ENCODE measurements at regions not wholly inside any gene's neighbourhood (a gene's known extent, or its start where the extent isn't known, plus 50 kb on each side); places are given as distances from the start of the nearest gene placed in this dataset.

GRCh38 chr17:65389426-65389825 is 172.0 kb downstream of the AXIN2 start:
- H3K4me1 ChIP-seq (ENCODE audit: control insufficient read depth in 2 of 2, insufficient read depth in 2 of 2, low read length in 2 of 2): no peaks in the 10 kb centered on the region
- H3K9me3 Mint-ChIP-seq (ENCODE audit: insufficient read depth): no peaks in the 10 kb centered on the region
- no peak overlapping the region for H3K27ac Mint-ChIP-seq
- no peak overlapping the region for H3K27ac ChIP-seq (ENCODE audit: low read length in 2 of 2)
- no peaks in the 10 kb centered on the region for H3K36me3 ChIP-seq (replicated peaks in 1 of 2; ENCODE audit: control extremely low read depth in 1 of 2, control insufficient read depth in 1 of 2, extremely low read depth in 1 of 2, insufficient read depth in 2 of 2, low read length in 1 of 2)
- H3K79me2 ChIP-seq (ENCODE audit: control insufficient read depth, insufficient read depth, low read length): no peaks in the 10 kb centered on the region
- DNase-seq (no peak), ATAC-seq (ENCODE audit: low read depth) (no peak)
- no peaks in the 10 kb centered on the region for H4K20me1 ChIP-seq (ENCODE audit: control insufficient read depth, insufficient read depth, low read length, poor library complexity, severe bottlenecking)
- WGBS (ENCODE audit: insufficient coverage): 100% methylated on average over 1 of the region's 1 CpG
- H3K4me2 ChIP-seq (replicated peaks; ENCODE audit: low read depth, low read length, poor library complexity, severe bottlenecking): no peak overlapping the region
- H3K9ac ChIP-seq (ENCODE audit: low read length): no peak overlapping the region
- no peak overlapping the region for H2AFZ ChIP-seq (ENCODE audit: insufficient read depth, low read depth, low read length, poor library complexity, severe bottlenecking)
- intact Hi-C loops (cut with micrococcal nuclease): no loop called here
- no peaks in the 10 kb centered on the region for H3K4me1 Mint-ChIP-seq
- TF ChIP-seq EZH2 (IDR thresholded peaks at IDR 0.05; ENCODE audit: borderline replicate concordance, insufficient read depth, low read depth, low read length, poor library complexity, severe bottlenecking) (no peak), CTCF (IDR thresholded peaks at IDR 0.05) (no peak)
- ChIA-PET POLR2A (no interaction called here), CTCF (no interaction called here)
- H3K4me3 ChIP-seq (ENCODE audit: control extremely low read depth in 1 of 5, extremely low read depth in 1 of 5, insufficient read depth in 1 of 5, low read depth in 2 of 5, low read length in 4 of 5): no peak overlapping the region
- peaks cover 0 to 3% (median 0%) of the 10 kb centered on the region in 4 experiments for H3K27me3 ChIP-seq (replicated peaks in 1 of 4; ENCODE audit: control extremely low read depth in 1 of 4, control insufficient read depth in 3 of 4, insufficient read depth in 4 of 4, low read length in 3 of 4)
- peaks cover 4% of the 10 kb centered on the region for H3K27me3 Mint-ChIP-seq
- peaks cover 0 to 3% (median 0%) of the 10 kb centered on the region in 3 donors for H3K9me3 ChIP-seq (ENCODE audit: control extremely low read depth in 1 of 3, control insufficient read depth in 2 of 3, insufficient read depth in 1 of 3, low read length in 2 of 3)
- no peak overlapping the region for H3K4me3 Mint-ChIP-seq

DNA sequence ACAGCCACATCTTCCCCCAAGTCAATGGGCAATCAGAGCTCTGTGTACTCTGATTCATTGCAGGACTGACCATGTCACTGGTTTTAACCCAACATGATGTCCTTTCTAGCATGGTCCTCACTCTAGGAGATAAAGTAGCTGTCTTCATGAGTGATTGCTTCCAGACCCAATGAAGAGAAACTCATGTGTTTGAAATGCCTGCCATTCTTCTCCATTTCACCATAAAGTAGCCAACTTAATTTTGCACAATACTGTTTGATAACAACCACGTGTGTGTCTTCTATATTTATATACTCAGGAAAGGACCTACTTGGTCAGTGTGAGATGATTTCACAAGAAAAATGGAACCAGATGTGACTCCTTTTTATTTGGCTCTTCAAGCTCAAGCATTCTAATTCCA is 172.5 kb downstream of the AXIN2 start:
- DNase-seq: no peak
- H3K9me3 Mint-ChIP-seq (ENCODE audit: insufficient read depth): no peaks in the 10 kb centered on the region

More for the DNA sequence above, 172.5 kb downstream of the AXIN2 start:
- no peaks in the 10 kb centered on the region for H4K20me1 ChIP-seq (ENCODE audit: control insufficient read depth, insufficient read depth, low read length, poor library complexity, severe bottlenecking)
- peaks cover 0 to 3% (median 0%) of the 10 kb centered on the region in 3 donors for H3K9me3 ChIP-seq (ENCODE audit: control extremely low read depth in 1 of 3, control insufficient read depth in 2 of 3, insufficient read depth in 1 of 3, low read length in 2 of 3)
- no peaks in the 10 kb centered on the region for H3K79me2 ChIP-seq (ENCODE audit: control insufficient read depth, insufficient read depth, low read length)
- H3K4me1 ChIP-seq (ENCODE audit: control insufficient read depth in 2 of 2, insufficient read depth in 2 of 2, low read length in 2 of 2): no peaks in the 10 kb centered on the region
- ChIA-PET CTCF (no interaction called here), POLR2A (no interaction called here)
- no peak overlapping the region for H3K27ac ChIP-seq (ENCODE audit: low read length in 2 of 2)
- no peak overlapping the region for H3K9ac ChIP-seq (ENCODE audit: low read length)
- ATAC-seq (ENCODE audit: low read depth): no peak
- Mint-ChIP-seq H3K27me3 (peaks cover 4% of the 10 kb centered on the region), H3K4me3 (no peak overlapping the region), H3K27ac (no peak overlapping the region), H3K4me1 (no peaks in the 10 kb centered on the region)
- no peak for TF ChIP-seq EZH2 (IDR thresholded peaks at IDR 0.05; ENCODE audit: borderline replicate concordance, insufficient read depth, low read depth, low read length, poor library complexity, severe bottlenecking)
- TF ChIP-seq CTCF (IDR thresholded peaks at IDR 0.05): no peak
- intact Hi-C loops (cut with micrococcal nuclease): no loop called here
- no CpG with 5 or more reads among the region's 1 CpG for WGBS (ENCODE audit: insufficient coverage)
- no peak overlapping the region for H2AFZ ChIP-seq (ENCODE audit: insufficient read depth, low read depth, low read length, poor library complexity, severe bottlenecking)
- H3K27me3 ChIP-seq (replicated peaks in 1 of 4; ENCODE audit: control extremely low read depth in 1 of 4, control insufficient read depth in 3 of 4, insufficient read depth in 4 of 4, low read length in 3 of 4): peaks cover 0 to 3% (median 0%) of the 10 kb centered on the region in 4 experiments
- H3K4me3 ChIP-seq (ENCODE audit: control extremely low read depth in 1 of 5, extremely low read depth in 1 of 5, insufficient read depth in 1 of 5, low read depth in 2 of 5, low read length in 4 of 5): no peak overlapping the region
- no peaks in the 10 kb centered on the region for H3K36me3 ChIP-seq (replicated peaks in 1 of 2; ENCODE audit: control extremely low read depth in 1 of 2, control insufficient read depth in 1 of 2, extremely low read depth in 1 of 2, insufficient read depth in 2 of 2, low read length in 1 of 2)
- H3K4me2 ChIP-seq (replicated peaks; ENCODE audit: low read depth, low read length, poor library complexity, severe bottlenecking): no peak overlapping the region
